ENCODE measurements at regions not wholly inside any gene's neighbourhood (a gene's known extent, or its start where the extent isn't known, plus 50 kb on each side); places are given as distances from the start of the nearest gene placed in this dataset.

DNA sequence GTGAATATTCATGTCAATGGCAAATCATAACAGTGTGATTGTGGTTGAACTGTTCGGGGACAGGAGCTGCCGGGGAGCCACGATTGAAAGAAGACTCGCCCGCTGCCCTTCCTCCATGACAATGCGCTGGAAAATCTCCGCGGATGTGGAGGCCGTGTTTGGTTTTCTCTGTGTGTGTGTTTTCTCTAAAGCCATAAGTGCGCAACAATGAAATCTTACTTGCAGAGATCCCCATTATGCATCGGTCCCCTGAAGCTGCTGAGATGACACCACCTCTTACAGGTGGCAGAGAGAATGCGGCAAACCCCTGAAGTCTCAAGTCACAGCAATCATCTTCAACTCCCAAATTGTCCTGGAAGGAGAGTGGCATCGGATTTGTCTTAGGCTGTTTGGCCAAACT lies 442.3 kb upstream of the MKI67 start:
- TF ChIP-seq, protein P1, sequence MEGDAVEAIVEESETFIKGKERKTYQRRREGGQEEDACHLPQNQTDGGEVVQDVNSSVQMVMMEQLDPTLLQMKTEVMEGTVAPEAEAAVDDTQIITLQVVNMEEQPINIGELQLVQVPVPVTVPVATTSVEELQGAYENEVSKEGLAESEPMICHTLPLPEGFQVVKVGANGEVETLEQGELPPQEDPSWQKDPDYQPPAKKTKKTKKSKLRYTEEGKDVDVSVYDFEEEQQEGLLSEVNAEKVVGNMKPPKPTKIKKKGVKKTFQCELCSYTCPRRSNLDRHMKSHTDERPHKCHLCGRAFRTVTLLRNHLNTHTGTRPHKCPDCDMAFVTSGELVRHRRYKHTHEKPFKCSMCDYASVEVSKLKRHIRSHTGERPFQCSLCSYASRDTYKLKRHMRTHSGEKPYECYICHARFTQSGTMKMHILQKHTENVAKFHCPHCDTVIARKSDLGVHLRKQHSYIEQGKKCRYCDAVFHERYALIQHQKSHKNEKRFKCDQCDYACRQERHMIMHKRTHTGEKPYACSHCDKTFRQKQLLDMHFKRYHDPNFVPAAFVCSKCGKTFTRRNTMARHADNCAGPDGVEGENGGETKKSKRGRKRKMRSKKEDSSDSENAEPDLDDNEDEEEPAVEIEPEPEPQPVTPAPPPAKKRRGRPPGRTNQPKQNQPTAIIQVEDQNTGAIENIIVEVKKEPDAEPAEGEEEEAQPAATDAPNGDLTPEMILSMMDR (IDR thresholded peaks at IDR 0.05; ENCODE audit: low read length): no peak
- no peak for TF ChIP-seq EZH2 (IDR thresholded peaks at IDR 0.05; ENCODE audit: borderline replicate concordance, low read length)
